Uterus (tissue), 3 donors: ENCODE measurements at regions not wholly inside any gene's neighbourhood (a gene's known extent, or its start where the extent isn't known, plus 50 kb on each side); places are given as distances from the start of the nearest gene placed in this dataset.

Source experiments
- DNase-seq, 2 donors: peaks; one replicate each; pipeline ENCODE4 v3.0.0-alpha.2; 2019 to 2020
- H3K27ac ChIP-seq, 2 donors: fragments of 200-600 bp; sonication (generic); 1 replicate in 1 of 2; 2 replicates in 1 of 2; pipeline ENCODE4 v1.5.1; 2016 to 2018
- H3K27me3 ChIP-seq, 2 donors: fragments of 200-600 bp; sonication (generic); one replicate each; pipeline ENCODE4 v1.5.1; 2018 to 2019; ENCODE audit warnings: control low read depth in 1 of 2
- H3K36me3 ChIP-seq, 2 donors: fragments of 200-600 bp; sonication (generic); one replicate each; pipeline ENCODE4 v1.5.1; 2019; ENCODE audit warnings: control low read depth in 1 of 2
- H3K4me1 ChIP-seq, 2 donors: fragments of 200-600 bp; sonication (generic); one replicate each; pipeline ENCODE4 v1.5.1; 2018 to 2019; ENCODE audit warnings: control low read depth in 1 of 2
- H3K4me3 ChIP-seq, 2 donors: fragments of 200-600 bp; sonication (generic); 1 replicate in 1 of 2; 2 replicates in 1 of 2; pipeline ENCODE4 v1.5.1; 2018 to 2019; ENCODE audit warnings: mild to moderate bottlenecking in 1 of 2
- H3K9me3 ChIP-seq, 2 donors: fragments of 200-600 bp; sonication (generic); one replicate each; pipeline ENCODE4 v1.5.1; 2019; ENCODE audit warnings: control low read depth in 1 of 2
- CTCF ChIP-seq, 4 experiments: fragments of 200-600 bp in 2 of 4; fragments of 450-650 bp in 2 of 4; sonication (generic) in 2 of 4; IDR thresholded peaks; one replicate each; pipeline ENCODE4 v1.5.1; 2016 to 2019; ENCODE audit warnings: antibody characterized with exemption in 4 of 4, mild to moderate bottlenecking in 2 of 4, moderate library complexity in 1 of 4
- POLR2A ChIP-seq, 2 donors: fragments of 450-650 bp; IDR thresholded peaks; one replicate each; pipeline ENCODE4 v1.6.1; 2016; ENCODE audit warnings: antibody characterized with exemption in 2 of 2, mild to moderate bottlenecking in 1 of 2, moderate library complexity in 1 of 2
- intact Hi-C: fragments of 100-400 bp; cut with DNase I; formaldehyde crosslinking; loops from one replicate; pipeline ENCODE4 v1.15.1; 2023; ENCODE audit warnings: low total_unique reads
- donor health status: DM: yes; HTN: yes; CAD: no.

GRCh38 chr12:61758661-61759060 lies 501.5 kb upstream of the USP15 start:
- H3K36me3 ChIP-seq: no peaks in the 10 kb centered on the region
- no peak overlapping the region for H3K4me3 ChIP-seq
- intact Hi-C loops: no loop called here
- no peak for DNase-seq
- H3K9me3 ChIP-seq: no peaks in the 10 kb centered on the region
- no peaks in the 10 kb centered on the region for H3K4me1 ChIP-seq
- TF ChIP-seq POLR2A (IDR thresholded peaks at IDR 0.05) (no peak), CTCF (IDR thresholded peaks at IDR 0.05) (no peak)
- H3K27me3 ChIP-seq: no peaks in the 10 kb centered on the region
- no peak overlapping the region for H3K27ac ChIP-seq

GRCh38 chr12:61765926-61766325 lies 494.3 kb upstream of the USP15 start:
- TF ChIP-seq POLR2A (IDR thresholded peaks at IDR 0.05) (no peak), CTCF (IDR thresholded peaks at IDR 0.05) (no peak)
- Histone ChIP-seq H3K4me1 (no peaks in the 10 kb centered on the region), H3K4me3 (no peak overlapping the region), H3K27ac (no peak overlapping the region), H3K27me3 (no peaks in the 10 kb centered on the region), H3K9me3 (no peaks in the 10 kb centered on the region), H3K36me3 (no peaks in the 10 kb centered on the region)
- intact Hi-C loops: no loop called here
- no peak for DNase-seq

GRCh38 chr12:61780435-61780834 lies 479.8 kb upstream of the USP15 start:
- TF ChIP-seq POLR2A (IDR thresholded peaks at IDR 0.05) (no peak), CTCF (IDR thresholded peaks at IDR 0.05) (no peak)
- Histone ChIP-seq H3K27me3 (no peaks in the 10 kb centered on the region), H3K9me3 (no peaks in the 10 kb centered on the region), H3K27ac (no peak overlapping the region), H3K4me3 (no peak overlapping the region), H3K36me3 (no peaks in the 10 kb centered on the region), H3K4me1 (no peaks in the 10 kb centered on the region)
- no peak for DNase-seq
- intact Hi-C loops: no loop called here

GRCh38 chr12:61781021-61781581 lies 479.1 kb upstream of the USP15 start:
- no peak for DNase-seq
- no peak overlapping the region for H3K4me3 ChIP-seq
- no peaks in the 10 kb centered on the region for H3K27me3 ChIP-seq
- no peaks in the 10 kb centered on the region for H3K36me3 ChIP-seq
- no peaks in the 10 kb centered on the region for H3K4me1 ChIP-seq
- no peak overlapping the region for H3K27ac ChIP-seq
- intact Hi-C loops: no loop called here
- TF ChIP-seq POLR2A (IDR thresholded peaks at IDR 0.05) (no peak), CTCF (IDR thresholded peaks at IDR 0.05) (no peak)
- no peaks in the 10 kb centered on the region for H3K9me3 ChIP-seq

GRCh38 chr12:61796846-61797245 lies 463.4 kb upstream of the USP15 start:
- intact Hi-C loops: no loop called here
- H3K27ac ChIP-seq: no peak overlapping the region
- H3K9me3 ChIP-seq: peaks cover 0 to 2% of the 10 kb centered on the region in 2 donors
- no peak for DNase-seq
- no peaks in the 10 kb centered on the region for H3K27me3 ChIP-seq
- H3K4me1 ChIP-seq: no peaks in the 10 kb centered on the region
- no peak for TF ChIP-seq POLR2A (IDR thresholded peaks at IDR 0.05)
- TF ChIP-seq CTCF (IDR thresholded peaks at IDR 0.05): no peak
- H3K4me3 ChIP-seq: no peak overlapping the region
- H3K36me3 ChIP-seq: no peaks in the 10 kb centered on the region
